Brain microvascular endothelial cell (primary cell): ENCODE measurements at regions not wholly inside any gene's neighbourhood (a gene's known extent, or its start where the extent isn't known, plus 50 kb on each side); places are given as distances from the start of the nearest gene placed in this dataset.

ENCODE experiments used
- DNase-seq: peaks from one replicate; pipeline ENCODE4 v3.0.0-alpha.2; 2020
- H3K27ac ChIP-seq: fragments of 250-450 bp; sonication (Bioruptor Pico); 2 replicates; pipeline ENCODE4 v1.5.1; 2020; ENCODE audit warnings: mild to moderate bottlenecking, moderate library complexity
- H3K27me3 ChIP-seq: fragments of 250-450 bp; sonication (Bioruptor Pico); replicated peaks from 2 replicates; pipeline ENCODE4 v1.5.1; 2020; ENCODE audit warnings: mild to moderate bottlenecking
- H3K36me3 ChIP-seq: fragments of 250-450 bp; sonication (Bioruptor Pico); replicated peaks from 2 replicates; pipeline ENCODE4 v1.5.1; 2020; ENCODE audit warnings: mild to moderate bottlenecking
- H3K4me3 ChIP-seq: 2 replicates; pipeline ENCODE4 v1.5.1; 2011; ENCODE audit warnings: low read depth, mild to moderate bottlenecking, control low read depth, low read length, moderate library complexity
- CTCF ChIP-seq: IDR thresholded peaks from 2 replicates; pipeline ENCODE4 v1.5.1; 2011; ENCODE audit warnings: low read depth, mild to moderate bottlenecking, moderate library complexity, low read length, control low read depth, inconsistent platforms; ENCODE audit errors: missing control alignments
- in situ Hi-C: cut with HindIII; loops from 2 replicates; pipeline ENCODE4 v1.10.0; 2017; ENCODE audit warnings: low sequenced_read_pairs, low pct_ligation_motif_present

GRCh38 chr3:162287600-162287999 is 791.0 kb downstream of the OTOL1 start:
- no peaks in the 10 kb centered on the region for H3K36me3 ChIP-seq
- no peaks in the 10 kb centered on the region for H3K27me3 ChIP-seq
- no peak overlapping the region for H3K27ac ChIP-seq
- in situ Hi-C loops = no loop called here
- TF ChIP-seq CTCF = no peak
- no peak for DNase-seq
- H3K4me3 ChIP-seq = no peak overlapping the region

GRCh38 chr3:162292409-162292808 is 795.8 kb downstream of the OTOL1 start:
- H3K4me3 ChIP-seq = no peak overlapping the region
- no peak overlapping the region for H3K27ac ChIP-seq
- TF ChIP-seq CTCF = no peak
- H3K36me3 ChIP-seq = no peaks in the 10 kb centered on the region
- DNase-seq = no peak
- H3K27me3 ChIP-seq = no peaks in the 10 kb centered on the region
- in situ Hi-C loops = no loop called here

GRCh38 chr3:162295323-162295983 is 798.8 kb downstream of the OTOL1 start:
- no peaks in the 10 kb centered on the region for H3K36me3 ChIP-seq
- H3K27me3 ChIP-seq = no peaks in the 10 kb centered on the region
- in situ Hi-C loops = no loop called here
- TF ChIP-seq CTCF = no peak
- H3K27ac ChIP-seq = peak overlapping the region; percentile 67
- DNase-seq = peak; percentile 90
- H3K4me3 ChIP-seq = no peak overlapping the region

GRCh38 chr3:162302983-162303624 is 806.5 kb downstream of the OTOL1 start:
- Histone ChIP-seq H3K27me3 (no peaks in the 10 kb centered on the region), H3K36me3 (no peaks in the 10 kb centered on the region), H3K27ac (no peak overlapping the region), H3K4me3 (no peak overlapping the region)
- in situ Hi-C loops = no loop called here
- peak; percentile 39 for DNase-seq
- TF ChIP-seq CTCF = no peak

- no peak for TF ChIP-seq CTCF
- no peaks in the 10 kb centered on the region for H3K27me3 ChIP-seq
- no peak overlapping the region for H3K4me3 ChIP-seq
- H3K36me3 ChIP-seq = no peaks in the 10 kb centered on the region
- DNase-seq = no peak
- in situ Hi-C loops = no loop called here
- no peak overlapping the region for H3K27ac ChIP-seq
Observed at GRCh38 chr3:162317046-162317445, 820.4 kb downstream of the OTOL1 start.
